DOHH2 (cell line): ENCODE measurements at regions not wholly inside any gene's neighbourhood (a gene's known extent, or its start where the extent isn't known, plus 50 kb on each side); places are given as distances from the start of the nearest gene placed in this dataset.

Source experiments
- H3F3A ChIP-seq: fragments of 200-600 bp; sonication (generic), shearing (Covaris generic); 2 replicates; pipeline ENCODE4 v1.6.0; 2016; ENCODE audit warnings: antibody characterized with exemption, mild to moderate bottlenecking; ENCODE audit not compliant: control insufficient read depth, insufficient read depth
- H3K27ac ChIP-seq: fragments of 200-600 bp; sonication (generic); 2 replicates; pipeline ENCODE4 v1.5.1; 2014; ENCODE audit warnings: low read depth, mild to moderate bottlenecking, low read length, moderate library complexity
- H3K27me3 ChIP-seq: fragments of 200-600 bp; sonication (generic); 2 replicates; pipeline ENCODE4 v1.6.1; 2014; ENCODE audit warnings: mild to moderate bottlenecking, low read length, mixed read lengths; ENCODE audit not compliant: control insufficient read depth
- H3K36me3 ChIP-seq: fragments of 200-600 bp; sonication (generic); 2 replicates; pipeline ENCODE4 v1.6.1; 2014; ENCODE audit warnings: mild to moderate bottlenecking, low read length, moderate library complexity, mixed read lengths; ENCODE audit not compliant: control insufficient read depth
- H3K4me1 ChIP-seq: fragments of 200-600 bp; sonication (generic); 2 replicates; pipeline ENCODE4 v1.6.1; 2014; ENCODE audit warnings: mild to moderate bottlenecking, low read length, mixed read lengths; ENCODE audit not compliant: control insufficient read depth
- H3K4me2 ChIP-seq: fragments of 200-600 bp; sonication (generic); 2 replicates; pipeline ENCODE4 v1.6.0; 2014; ENCODE audit warnings: mild to moderate bottlenecking, low read length, moderate library complexity
- H3K4me3 ChIP-seq: fragments of 200-600 bp; sonication (generic); 2 replicates; pipeline ENCODE4 v1.5.1; 2014; ENCODE audit warnings: mild to moderate bottlenecking, low read length, mixed read lengths
- H3K79me2 ChIP-seq: fragments of 200-600 bp; sonication (generic); 2 replicates; pipeline ENCODE4 v1.6.1; 2014; ENCODE audit warnings: mild to moderate bottlenecking, low read length, mixed read lengths; ENCODE audit not compliant: control insufficient read depth
- H3K9me2 ChIP-seq: fragments of 200-600 bp; sonication (generic); replicated peaks from 2 replicates; pipeline ENCODE4 v1.6.1; 2014; ENCODE audit warnings: mild to moderate bottlenecking, low read length, mixed read lengths; ENCODE audit not compliant: control insufficient read depth
- H3K9me3 ChIP-seq: fragments of 200-600 bp; sonication (generic); 2 replicates; pipeline ENCODE4 v1.6.1; 2014; ENCODE audit warnings: antibody characterized with exemption, low read length, mixed read lengths; ENCODE audit not compliant: control insufficient read depth, insufficient read depth
- H4K20me1 ChIP-seq: fragments of 200-600 bp; sonication (generic); 2 replicates; pipeline ENCODE4 v1.6.0; 2014; ENCODE audit warnings: low read depth, mild to moderate bottlenecking, antibody characterized with exemption, low read length, moderate library complexity; ENCODE audit not compliant: control insufficient read depth, insufficient read depth
- CTCF ChIP-seq: fragments of 200-600 bp; sonication (generic); IDR thresholded peaks from one replicate; pipeline ENCODE4 v1.5.1; 2014; ENCODE audit warnings: antibody characterized with exemption, mild to moderate bottlenecking, low read depth, low read length; ENCODE audit not compliant: poor library complexity, severe bottlenecking
- EZH2phosphoT487 ChIP-seq: fragments of 200-600 bp; sonication (generic); IDR thresholded peaks from 2 replicates; pipeline ENCODE4 v1.6.1; 2017; ENCODE audit warnings: borderline replicate concordance, mild to moderate bottlenecking, antibody characterized with exemption, low read length, moderate library complexity, mixed read lengths

DNA sequence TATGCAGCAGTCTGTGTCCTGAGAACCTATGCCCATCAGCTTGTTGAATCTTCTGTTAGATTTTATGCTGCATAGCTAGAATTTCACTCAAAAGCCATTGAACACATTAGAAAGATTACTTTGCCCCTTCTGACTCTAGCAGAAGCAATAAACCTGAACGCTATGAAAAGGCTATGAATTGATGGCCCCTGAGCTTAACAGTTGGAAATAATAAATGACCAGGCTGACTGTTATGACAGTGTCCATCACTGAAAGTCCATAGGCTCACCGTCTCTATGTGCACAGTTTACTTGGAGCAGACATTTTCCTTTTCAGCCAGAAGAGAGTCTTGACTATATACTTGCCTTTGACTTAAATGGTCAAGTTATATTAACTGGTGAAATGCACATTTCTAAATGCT lies 1618.8 kb upstream of the ACVR2A start:
- Histone ChIP-seq H3F3A (no peaks in the 10 kb centered on the region), H4K20me1 (no peaks in the 10 kb centered on the region), H3K4me3 (no peak overlapping the region), H3K27ac (no peak overlapping the region), H3K36me3 (no peaks in the 10 kb centered on the region), H3K4me1 (no peaks in the 10 kb centered on the region), H3K4me2 (no peak overlapping the region), H3K9me3 (no peaks in the 10 kb centered on the region), H3K27me3 (no peaks in the 10 kb centered on the region), H3K9me2 (no peaks in the 10 kb centered on the region), H3K79me2 (no peaks in the 10 kb centered on the region)
- TF ChIP-seq EZH2phosphoT487 (no peak), CTCF (no peak)

GRCh38 chr2:146221826-146222225 lies 1623.0 kb upstream of the ACVR2A start:
- Histone ChIP-seq H3K36me3 (no peaks in the 10 kb centered on the region), H3K4me1 (no peaks in the 10 kb centered on the region), H3K4me3 (no peak overlapping the region), H3K4me2 (no peak overlapping the region), H3K27me3 (no peaks in the 10 kb centered on the region), H3F3A (no peaks in the 10 kb centered on the region), H4K20me1 (no peaks in the 10 kb centered on the region), H3K9me3 (no peaks in the 10 kb centered on the region), H3K9me2 (no peaks in the 10 kb centered on the region), H3K79me2 (no peaks in the 10 kb centered on the region), H3K27ac (no peak overlapping the region)
- TF ChIP-seq EZH2phosphoT487 (no peak), CTCF (no peak)

GRCh38 chr2:146220957-146221356 lies 1623.9 kb upstream of the ACVR2A start:
- H3K4me2 ChIP-seq = no peak overlapping the region
- no peaks in the 10 kb centered on the region for H4K20me1 ChIP-seq
- H3K27ac ChIP-seq = no peak overlapping the region
- H3F3A ChIP-seq = no peaks in the 10 kb centered on the region
- H3K79me2 ChIP-seq = no peaks in the 10 kb centered on the region
- no peaks in the 10 kb centered on the region for H3K4me1 ChIP-seq
- no peaks in the 10 kb centered on the region for H3K9me2 ChIP-seq
- H3K36me3 ChIP-seq = no peaks in the 10 kb centered on the region
- no peaks in the 10 kb centered on the region for H3K27me3 ChIP-seq
- TF ChIP-seq CTCF = no peak
- TF ChIP-seq EZH2phosphoT487 = no peak
- no peak overlapping the region for H3K4me3 ChIP-seq
- H3K9me3 ChIP-seq = no peaks in the 10 kb centered on the region
